GM18511 (cell line): ENCODE measurements at regions not wholly inside any gene's neighbourhood (a gene's known extent, or its start where the extent isn't known, plus 50 kb on each side); places are given as distances from the start of the nearest gene placed in this dataset.
"Not testable (repeated sequence)": the region's sequence is repeated elsewhere in the genome, so short reads cannot be mapped to it uniquely, and the experiment has no call there.

Experiments
- ATAC-seq: cut with Tn5 transposase; IDR thresholded peaks from one replicate; pipeline ENCODE4 v1.9.1; 2021; ENCODE audit warnings: mild to moderate bottlenecking, moderate library complexity; ENCODE audit not compliant: unreplicated experiment

DNA sequence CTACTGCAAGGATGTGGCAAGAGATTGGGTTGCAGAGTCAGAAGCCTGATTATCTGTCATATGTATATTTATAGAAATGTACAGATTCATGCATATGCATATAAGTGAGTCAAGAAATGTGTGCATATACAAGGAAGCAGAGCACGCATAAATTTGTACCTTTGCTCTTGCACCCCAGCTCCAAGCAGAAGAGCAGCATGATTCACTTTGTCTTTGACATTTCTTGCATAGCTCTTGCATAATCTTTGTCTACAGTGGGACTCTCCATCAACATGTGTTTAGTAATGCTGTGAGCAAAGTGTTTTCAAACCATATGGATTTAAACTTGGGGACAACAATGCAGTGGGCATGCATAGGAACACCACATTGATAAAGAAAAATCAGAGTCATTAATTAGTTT is 330.7 kb upstream of the DCN start:
- ATAC-seq: no peak

DNA sequence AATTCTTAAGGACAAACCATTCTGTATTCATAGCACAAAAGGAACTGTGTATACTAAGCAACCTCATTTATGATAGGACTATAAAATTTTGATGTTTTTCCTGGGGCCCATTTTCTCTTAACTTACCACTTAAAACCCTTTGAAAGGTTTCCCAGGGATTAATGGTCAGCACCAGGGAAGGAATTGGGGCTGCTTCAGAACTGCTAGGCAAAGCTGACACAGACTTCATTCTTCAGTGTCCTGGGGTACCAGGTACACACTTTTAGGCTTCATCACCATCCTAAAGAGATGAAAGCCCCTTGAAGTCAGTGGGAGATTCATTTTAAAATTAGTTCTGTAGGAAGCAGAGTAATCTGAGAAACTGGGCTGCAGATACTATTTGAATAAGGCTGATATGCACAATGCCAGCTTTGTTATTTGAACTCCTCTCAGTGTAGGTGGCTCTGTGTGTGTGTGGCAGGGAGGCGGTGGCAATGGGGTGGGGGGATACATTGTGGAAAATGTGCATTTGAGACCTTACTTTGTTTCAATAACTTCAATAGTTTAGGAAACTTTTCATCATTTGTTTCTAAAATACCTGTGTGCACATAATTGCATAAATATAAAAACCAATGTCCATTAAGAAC is 329.3 kb upstream of the DCN start:
- no peak for ATAC-seq

DNA sequence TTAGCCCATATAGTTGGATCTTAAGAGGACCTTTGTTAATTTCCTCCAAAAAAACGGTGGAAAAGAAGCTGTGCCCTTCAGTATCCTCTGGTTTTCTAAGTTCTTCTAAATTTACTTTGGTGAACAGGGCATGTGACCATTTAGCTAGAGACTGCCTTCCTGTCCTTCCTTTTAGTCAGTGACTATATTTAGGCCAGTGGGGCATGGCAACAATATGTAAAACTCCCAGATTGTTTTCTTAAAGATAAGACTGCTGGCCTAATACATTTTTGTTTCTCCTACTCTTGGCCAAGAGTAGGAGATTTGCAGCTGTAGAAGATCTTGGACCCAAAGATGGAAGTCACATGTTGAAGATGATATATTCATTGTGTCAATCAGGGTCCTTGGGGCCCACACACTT is 325.1 kb upstream of the DCN start:
- no peak for ATAC-seq

DNA sequence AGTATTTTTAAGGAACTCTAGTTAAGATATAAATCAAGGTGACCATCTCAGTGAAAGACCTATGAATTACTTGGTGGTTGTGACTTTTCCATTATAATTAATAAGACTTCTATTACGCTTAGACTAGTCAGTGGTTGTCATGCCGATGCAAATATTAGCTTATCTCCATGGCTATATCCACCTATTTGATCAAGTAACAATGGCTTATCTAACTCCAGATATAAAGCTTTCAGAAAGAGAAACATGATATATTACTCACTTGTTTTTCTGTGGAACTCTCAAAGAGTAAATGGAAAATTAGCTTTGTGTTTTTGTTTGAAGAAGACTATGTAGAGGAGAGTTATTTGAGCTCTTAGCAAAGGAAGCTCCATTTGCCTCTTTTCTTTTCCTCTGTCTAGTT is 323.8 kb upstream of the DCN start:
- no peak for ATAC-seq

DNA sequence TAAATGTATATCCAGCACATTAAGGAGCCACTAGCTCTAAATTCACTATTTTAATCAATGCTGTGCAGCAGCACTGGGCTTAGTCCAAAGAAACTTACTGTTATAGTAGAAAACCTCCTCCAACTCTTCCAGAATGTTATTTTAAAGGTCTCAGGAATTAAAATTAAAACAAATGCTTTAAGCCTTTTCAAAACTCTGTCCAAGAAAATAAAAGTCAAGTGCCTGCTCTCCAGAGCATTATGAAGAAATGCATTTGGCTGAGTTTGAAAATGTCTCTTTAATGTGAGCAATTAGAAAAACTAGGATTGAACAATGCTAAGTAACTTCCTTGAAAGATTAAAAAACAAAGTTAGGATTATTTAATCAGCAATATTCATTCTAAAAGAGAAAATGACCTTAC is 322.4 kb upstream of the DCN start:
- no peak for ATAC-seq

DNA sequence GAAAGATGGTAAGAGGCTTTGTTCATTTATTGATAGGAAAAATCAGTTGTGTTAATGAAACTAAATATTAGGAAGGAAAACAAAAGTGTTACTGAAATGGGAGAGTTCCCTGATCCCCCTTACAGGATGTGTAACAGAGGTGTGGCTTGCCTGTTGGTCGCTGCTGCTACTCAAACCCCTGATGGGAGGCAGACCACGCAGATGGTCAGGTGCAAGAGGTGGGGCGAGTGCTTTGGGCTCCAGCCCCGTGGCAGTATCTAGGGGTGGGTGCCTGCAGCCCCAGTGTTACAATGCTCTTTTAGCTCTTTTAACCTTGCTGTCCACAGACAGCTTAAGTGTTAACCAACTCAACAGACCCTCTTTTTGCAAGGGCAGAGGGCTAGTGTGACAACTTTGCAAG is 319.6 kb upstream of the DCN start:
- ATAC-seq: no peak

DNA sequence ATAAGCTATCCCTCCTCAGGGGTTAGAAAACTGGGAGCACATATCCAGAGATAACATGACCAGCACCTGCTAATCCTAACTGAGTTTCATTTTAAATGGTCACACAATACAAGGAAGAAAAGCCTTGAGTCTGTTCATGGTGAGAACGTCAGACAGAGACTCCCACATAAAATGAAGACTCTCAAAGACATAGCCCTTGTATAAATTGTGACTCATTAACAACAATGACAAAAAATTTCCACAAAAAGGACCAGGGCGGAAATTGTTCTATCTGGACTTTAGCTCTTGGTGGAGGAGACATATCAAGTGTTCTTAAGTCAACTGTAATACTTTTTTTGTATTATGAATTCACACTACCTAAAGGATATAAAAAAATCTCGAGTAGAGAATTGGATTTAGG is 313.7 kb upstream of the DCN start:
- no peak for ATAC-seq

DNA sequence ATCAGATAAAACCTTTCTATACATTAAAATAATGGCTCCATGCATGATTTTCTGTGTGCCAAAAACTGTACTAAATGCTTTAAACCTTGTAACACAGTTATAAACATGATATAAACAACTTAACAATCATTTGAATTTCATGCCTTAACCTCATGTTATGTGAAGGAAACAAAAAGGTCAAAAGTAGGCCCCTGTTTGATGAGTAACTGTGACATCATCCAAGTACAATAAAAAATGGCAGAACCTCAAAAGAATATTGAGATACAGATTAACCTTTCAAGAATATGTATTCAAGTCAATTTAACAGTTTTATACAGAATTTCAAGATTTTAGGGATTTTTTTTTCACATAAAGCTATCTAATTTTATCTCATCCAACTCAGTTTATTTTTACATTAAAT is 310.7 kb upstream of the DCN start:
- ATAC-seq: no peak

DNA sequence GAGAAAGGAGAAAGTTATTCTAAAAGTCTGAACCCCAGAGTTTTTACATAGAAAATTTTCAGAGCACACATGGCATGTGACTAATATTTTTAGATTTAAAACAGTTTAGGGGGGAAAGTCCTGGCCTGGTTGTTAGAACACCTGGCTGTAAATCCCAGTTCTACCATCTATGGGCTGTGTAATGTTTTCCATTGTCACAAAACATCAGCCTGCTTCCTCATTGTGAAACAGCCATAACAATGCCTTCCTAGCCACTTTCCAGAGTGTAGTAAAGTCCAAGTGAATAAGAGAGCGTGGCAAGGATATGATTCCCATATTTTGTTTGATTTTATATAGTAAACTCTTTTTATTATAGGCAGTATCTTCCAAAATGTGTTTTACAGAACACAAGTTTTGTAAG is 310.0 kb upstream of the DCN start:
- no peak for ATAC-seq

DNA sequence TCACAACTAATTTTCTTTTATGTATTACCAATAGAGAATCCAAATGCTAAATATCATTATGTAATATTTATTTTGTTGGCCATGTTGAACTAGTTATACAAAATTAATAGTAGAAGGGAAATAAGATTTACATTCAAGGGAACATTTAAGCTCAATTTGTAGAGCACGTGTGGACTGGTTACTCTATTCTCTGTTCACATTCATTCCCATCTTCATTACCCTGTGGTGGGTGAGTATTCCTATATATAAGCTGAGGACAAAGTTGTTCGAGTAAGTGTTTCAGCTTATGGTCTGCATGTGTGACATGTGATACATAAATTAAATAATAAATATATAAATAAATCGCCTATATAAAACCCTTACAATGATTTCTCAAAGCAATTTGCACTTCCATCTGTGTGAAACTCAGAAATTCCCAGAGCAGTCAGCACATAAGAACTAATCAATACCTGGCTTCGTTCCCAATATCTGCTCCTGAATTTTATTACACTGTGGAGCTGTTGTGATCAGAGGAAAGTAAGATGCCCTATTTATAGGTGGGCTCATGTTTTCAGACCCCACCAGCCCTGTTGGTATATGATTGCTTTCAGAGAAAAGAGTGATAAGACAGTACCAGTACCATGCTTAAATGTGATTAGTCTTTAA is 308.2 kb upstream of the DCN start:
- ATAC-seq: no peak

DNA sequence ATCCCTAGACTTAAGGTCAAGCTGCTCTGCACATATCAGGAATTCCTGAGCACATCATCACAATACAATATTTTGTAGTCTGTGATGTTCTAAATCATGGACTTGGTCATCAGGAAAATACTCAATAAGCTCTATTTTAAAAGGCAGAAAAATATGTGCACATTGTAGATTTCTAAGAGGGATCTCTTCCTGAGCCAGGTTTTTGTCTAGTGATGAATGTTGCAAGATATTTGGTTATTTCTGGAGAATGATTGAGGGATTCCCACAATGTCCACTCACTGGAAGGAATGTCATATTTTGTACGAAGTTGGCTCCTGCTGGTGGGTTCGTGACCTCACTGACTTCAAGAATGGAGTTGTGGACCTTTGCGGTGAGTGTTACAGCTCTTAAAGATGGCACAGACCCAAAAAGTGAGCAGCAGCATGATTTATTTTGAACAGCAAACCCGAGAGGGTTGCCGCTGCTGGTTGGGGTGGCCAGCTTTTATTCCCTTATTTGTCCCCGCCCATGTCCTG is 300.9 kb upstream of the DCN start:
- ATAC-seq: no peak

DNA sequence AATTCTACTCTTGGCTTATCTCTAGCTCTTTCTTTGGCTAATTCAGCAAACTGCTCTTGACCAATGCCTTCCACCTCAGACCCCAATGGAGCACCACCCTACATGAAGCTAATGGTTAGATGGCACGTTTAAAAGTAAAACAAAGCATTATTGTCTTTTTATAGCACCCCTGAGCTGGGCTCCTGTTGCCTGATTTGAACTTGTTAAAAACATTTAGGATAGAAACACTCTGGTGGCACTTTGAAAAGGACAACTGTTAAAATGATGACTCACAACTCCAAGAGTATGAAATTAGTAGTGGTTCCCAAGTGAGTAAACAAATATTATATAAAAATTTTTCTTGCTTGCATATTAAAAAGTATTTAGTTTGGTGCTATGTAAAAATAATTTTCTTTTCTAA is 299.6 kb upstream of the DCN start:
- ATAC-seq: no peak

DNA sequence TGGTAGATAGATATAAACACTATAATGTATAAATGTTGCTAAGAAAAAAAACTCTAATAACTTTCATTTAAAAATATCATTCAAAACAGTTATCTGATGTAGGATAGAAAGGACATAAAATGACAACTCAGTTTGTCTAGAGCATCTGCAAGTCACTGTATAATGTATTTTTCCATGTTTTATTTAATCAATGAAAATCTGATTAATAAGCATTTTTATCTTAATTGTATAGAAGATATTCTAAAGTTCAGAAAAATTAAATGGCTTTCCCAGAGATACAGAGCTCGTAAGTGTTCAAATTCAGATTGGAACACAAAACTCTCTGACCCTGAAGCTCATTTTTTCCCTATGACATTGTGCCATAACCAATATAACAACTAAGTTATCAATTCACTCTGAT is 295.9 kb upstream of the DCN start:
- no peak for ATAC-seq

DNA sequence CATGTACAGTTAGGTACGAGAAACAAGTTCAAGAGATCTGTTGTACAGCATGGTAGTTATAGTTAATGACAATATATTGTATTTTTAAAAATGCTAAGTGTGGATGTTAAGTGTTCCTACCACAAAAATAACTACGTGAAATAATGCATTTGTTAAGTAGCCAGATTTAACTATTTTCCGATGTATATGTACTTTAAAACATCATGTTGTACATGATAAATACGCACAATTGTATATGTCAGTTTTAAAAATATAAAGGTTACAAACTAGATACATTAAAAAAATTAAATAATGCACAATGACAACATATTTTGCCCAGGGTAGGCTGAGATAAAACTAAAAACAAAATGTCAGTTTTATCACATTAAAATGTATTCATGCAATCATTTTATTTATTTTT is 285.1 kb upstream of the DCN start:
- no peak for ATAC-seq

DNA sequence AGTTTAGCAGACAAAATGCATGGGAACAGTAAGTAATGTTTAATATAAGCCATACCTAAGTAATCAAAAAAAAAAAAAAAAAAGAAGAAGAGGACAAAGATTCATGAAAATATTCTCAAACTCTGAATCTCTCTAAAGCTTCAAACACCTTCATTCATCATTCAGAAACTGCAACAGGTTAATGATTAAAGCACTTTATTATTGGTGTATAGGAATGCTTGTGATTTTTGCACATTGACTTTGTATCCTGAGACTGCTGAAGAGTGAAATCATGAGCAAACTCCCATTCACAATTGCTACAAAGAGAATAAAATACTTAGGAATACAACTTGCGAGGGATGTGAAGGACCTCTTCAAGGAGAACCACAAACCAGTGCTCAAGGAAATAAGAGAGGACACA is 278.4 kb upstream of the DCN start:
- no peak for ATAC-seq

DNA sequence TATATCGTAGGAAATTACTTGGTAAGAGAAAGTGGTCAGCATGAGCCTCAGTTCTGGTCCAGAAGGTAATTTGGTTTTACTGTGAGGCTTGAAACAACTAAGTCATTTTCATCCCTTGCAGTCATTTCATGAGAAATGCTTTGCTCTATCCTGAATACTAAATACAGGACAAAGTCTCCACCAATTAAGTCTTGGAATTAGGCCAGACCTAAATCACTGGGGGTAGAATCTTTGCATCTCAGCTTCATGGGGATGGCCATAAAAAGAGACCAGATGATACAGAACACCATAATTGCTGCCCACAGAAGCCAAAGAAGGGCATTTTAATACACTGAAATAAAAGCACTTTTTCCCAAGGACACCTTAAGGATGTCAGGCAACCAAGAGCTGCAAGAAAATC is 277.9 kb upstream of the DCN start:
- ATAC-seq: no peak

DNA sequence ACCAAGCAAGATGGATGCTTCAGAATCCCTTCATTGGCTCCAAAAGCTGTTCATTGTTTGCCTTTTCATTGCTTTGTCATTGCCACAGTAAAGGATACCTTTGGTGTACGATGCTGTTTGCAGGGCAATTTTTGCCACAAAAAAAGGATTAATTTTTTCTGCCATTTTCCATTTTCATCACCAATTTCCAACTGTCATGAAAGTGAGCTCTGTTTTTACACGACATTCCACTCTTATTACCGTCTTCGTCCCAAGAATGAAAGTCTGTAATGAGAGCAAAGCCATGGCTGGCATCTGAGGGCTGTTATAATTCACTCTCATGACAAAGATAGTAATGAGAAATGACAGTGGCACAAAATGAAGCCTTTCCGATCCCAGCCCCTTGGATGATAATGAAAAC is 272.7 kb upstream of the DCN start:
- no peak for ATAC-seq

DNA sequence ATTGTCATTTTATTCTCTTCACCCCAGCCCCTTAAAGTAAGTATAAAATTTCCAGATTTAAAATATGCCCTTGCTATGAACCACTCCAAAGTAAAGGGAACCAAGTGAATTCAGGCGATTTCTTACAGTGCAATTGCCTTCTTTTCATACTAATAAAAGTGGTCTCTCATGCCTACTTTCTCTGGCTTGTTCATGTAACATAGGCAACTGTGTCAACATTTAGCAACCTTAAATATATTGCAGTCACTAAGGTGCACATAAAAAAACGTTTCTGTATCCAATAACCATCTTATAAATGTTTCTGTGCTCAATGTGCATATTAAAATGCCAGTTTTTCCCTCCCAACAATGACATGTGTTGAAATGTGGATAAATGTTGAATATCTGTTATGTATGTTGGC is 271.6 kb upstream of the DCN start:
- no peak for ATAC-seq

DNA sequence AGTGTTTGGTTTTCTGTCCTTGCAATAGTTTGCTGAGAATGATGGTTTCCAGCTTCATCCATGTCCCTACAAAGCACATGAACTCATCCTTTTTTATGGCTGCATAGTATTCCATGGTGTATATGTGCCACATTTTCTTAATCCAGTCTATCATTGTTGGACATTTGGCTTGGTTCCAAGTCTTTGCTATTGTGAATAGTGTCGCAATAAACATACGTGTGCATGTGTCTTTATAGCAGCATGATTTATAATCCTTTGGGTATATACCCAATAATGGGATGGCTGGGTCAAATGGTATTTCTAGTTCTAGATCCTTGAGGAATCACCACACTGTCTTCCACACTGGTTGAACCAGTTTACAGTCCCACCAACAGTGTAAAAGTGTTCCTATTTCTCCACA is 269.8 kb upstream of the DCN start:
- not testable (repeated sequence) for ATAC-seq

DNA sequence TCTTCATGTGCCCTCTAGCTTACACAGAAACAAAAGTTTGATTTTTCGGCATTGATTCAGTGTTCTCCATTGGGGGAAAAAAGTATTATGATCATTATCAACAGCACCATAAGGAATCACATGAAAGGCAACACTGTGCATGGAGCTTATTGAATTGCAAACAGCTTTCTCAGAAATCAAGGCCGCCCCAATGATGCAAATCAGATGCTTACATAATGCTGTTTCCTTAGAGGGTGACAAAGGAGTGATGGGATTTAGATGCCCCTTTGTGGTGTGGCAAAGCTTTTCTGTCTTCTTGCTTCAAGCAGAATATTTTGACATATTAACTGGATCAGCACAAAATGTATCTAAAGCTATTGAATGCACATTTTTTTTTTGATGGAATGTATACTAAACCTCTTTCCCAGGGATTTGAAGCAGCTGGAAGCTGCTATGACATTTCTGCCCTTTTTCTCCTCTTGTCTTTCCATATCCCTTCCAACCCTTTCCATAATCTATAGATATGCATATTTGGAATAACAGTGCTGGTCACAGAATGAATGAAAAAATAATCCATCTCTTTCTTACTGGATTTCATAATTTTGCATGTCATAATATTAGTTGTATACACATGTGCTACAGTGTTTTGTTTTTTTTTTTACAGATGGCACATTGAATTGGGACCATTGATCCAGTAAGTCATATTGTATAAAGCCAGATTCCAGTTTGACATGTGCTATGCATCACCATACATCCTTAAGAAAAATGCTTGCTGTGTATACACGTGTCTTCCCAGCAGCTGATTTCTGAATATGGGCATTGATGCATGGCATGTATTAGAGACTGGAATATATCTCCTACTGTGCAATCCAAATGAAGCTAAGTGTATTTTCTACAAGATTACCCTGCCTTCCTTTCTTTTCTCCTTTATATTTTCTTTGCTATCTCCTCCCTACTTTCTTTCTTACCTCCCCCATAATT is 259.7 kb upstream of the DCN start:
- no peak for ATAC-seq

DNA sequence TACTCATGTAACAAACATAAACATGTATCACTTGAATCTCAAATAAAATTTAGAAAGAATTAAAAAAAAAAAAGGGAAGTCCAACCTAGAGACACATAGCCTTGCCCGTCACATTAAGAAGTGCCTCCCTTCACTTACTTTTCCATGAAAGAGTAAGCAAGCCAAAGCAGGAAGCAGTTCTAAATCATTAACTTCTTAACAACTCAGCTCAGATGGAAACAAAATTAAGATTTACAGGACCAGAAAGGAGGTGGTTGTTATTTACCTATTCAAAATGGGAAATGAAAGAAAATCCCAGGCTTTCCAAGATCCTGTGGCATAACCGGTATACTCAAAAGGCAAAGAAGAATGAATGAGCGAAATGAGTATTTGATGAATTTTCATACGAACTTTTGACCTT is 258.6 kb upstream of the DCN start:
- no peak for ATAC-seq

DNA sequence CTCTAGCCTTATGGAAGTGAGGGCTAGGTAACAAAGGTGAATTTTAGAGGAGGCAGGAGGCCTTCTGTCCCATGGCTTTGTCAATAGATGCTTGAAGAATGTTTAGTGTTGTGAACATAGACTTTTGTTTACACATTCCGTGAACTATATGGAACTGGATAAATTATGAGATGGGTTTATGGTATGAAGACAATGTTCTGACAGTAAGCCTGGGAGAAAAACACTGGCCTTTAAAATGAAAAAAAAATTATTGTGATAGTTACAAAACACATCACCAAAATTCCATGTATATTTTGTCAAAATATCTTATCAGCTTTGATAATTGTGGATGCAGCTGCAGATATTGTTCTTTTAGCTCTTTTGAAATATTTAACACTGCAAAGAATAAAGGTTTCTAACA is 251.5 kb upstream of the DCN start:
- no peak for ATAC-seq
